GM12872 (cell line): ENCODE measurements at regions not wholly inside any gene's neighbourhood (a gene's known extent, or its start where the extent isn't known, plus 50 kb on each side); places are given as distances from the start of the nearest gene placed in this dataset.

Experiments used
- TF ChIP-seq, protein P1 (sequence below): IDR thresholded peaks from 3 replicates; pipeline ENCODE4 v1.5.1; 2011; ENCODE audit warnings: low read depth, mild to moderate bottlenecking, low read length, moderate library complexity; ENCODE audit not compliant: insufficient read depth

DNA sequence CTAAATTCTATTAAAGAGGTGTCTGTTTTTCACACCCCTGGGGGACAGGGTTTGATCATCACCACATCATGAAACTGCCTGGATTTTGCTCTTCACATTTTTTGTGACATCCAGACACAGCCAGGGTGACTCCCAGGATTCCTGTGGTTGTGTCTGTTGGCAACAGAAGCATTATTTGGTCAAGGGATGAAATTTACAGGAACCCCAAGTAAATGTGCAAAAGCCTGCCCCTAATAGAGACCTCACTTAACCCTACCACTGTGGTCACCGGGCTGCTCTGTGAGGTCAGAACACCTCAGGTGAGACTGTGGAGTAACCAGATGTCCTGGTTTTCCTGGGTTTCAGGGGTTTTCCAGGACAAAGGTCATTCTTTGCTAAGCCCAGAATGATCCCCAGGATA, 103.8 kb downstream of the DAD1 start:
- TF ChIP-seq, protein P1, sequence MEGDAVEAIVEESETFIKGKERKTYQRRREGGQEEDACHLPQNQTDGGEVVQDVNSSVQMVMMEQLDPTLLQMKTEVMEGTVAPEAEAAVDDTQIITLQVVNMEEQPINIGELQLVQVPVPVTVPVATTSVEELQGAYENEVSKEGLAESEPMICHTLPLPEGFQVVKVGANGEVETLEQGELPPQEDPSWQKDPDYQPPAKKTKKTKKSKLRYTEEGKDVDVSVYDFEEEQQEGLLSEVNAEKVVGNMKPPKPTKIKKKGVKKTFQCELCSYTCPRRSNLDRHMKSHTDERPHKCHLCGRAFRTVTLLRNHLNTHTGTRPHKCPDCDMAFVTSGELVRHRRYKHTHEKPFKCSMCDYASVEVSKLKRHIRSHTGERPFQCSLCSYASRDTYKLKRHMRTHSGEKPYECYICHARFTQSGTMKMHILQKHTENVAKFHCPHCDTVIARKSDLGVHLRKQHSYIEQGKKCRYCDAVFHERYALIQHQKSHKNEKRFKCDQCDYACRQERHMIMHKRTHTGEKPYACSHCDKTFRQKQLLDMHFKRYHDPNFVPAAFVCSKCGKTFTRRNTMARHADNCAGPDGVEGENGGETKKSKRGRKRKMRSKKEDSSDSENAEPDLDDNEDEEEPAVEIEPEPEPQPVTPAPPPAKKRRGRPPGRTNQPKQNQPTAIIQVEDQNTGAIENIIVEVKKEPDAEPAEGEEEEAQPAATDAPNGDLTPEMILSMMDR, result no peak

DNA sequence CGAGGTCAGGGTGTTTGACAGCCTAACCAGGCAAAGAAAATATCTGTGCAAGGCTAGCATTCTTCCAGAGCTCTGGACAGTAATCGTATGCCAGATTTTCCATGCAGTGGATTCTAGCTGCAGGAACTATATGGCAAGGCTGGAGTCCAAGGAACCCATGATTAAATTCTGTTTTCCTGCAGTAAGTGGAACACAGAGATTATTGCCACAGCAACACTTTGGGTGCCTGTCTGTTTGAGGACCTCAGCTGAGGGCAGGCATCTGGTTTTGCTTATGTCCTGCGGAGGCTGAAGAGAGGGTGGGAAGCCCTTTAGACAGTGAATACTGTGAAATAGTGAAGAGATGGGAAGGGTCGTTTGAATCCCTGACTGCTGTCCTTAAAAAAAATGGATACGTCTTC, 104.4 kb downstream of the DAD1 start:
- TF ChIP-seq, protein P1, result no peak

DNA sequence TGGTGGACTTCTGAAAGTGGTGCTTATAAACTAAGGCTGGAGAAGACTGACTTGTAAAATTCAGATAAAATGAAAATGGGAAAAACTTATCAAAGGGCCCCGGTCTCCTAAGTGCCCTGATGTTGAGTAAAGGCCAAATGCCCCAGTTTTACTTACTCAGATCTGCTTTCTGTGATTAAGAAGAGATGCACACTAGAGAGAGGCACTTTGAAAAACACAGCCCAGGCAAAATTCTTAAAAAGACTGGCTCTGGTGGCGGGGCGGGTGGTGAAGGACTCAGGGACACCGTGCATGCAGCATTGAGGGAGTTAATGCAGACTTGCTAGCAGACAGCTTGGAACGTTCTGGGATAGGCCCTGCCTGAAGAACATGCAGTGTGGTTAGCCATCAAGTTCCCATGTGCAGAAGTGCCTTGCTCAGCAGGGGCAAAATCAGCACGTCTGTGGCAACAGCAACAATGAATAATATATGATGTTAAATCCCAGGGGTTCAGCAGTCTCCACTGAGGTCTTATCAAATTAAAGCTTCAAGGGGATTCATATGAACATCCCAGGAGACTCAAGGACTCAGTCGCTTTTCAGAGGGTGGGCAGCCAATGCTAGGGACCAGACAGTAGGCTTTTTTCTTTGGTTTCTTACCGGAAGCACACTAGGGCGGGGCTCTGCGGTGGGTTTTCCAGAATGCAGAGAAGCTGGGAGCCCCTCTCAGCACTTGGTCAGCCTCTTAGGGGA, 105.0 kb downstream of the DAD1 start:
- TF ChIP-seq, protein P1, result no peak

DNA sequence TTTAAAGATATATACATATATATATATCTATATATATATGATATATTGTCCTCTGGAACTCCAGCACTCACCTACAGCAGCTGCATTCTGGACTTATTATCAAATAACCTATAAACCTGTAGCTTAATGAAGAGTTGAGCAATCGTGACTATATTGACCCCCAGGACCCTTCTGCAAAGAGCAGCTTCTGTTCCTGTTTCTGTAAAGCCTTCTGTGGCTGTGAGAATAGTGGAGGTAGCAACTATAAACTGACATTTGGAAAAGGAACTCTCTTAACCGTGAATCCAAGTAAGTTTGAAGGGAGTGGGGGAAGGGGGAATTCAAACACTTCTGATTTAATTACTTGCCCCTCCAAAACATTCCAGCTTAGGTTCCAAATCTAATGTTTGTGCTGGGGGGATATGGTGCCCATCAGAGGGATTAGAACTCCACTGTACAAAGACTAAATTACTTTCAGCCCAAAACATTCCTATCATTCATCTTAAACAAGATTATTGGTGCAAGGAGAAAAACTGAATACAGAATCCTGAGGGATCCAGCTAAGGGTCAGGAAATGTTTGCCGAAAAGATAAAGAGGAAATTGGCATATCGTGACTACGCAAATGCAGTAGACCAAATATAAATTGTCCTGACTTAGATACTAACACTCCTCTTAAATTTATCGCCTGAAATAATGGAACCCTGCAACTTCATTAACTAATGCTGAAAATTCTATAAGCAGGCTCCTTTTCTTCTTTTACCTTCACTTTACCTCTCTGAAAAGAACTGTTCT, 106.1 kb downstream of the DAD1 start:
- TF ChIP-seq, protein P1, result no peak

DNA sequence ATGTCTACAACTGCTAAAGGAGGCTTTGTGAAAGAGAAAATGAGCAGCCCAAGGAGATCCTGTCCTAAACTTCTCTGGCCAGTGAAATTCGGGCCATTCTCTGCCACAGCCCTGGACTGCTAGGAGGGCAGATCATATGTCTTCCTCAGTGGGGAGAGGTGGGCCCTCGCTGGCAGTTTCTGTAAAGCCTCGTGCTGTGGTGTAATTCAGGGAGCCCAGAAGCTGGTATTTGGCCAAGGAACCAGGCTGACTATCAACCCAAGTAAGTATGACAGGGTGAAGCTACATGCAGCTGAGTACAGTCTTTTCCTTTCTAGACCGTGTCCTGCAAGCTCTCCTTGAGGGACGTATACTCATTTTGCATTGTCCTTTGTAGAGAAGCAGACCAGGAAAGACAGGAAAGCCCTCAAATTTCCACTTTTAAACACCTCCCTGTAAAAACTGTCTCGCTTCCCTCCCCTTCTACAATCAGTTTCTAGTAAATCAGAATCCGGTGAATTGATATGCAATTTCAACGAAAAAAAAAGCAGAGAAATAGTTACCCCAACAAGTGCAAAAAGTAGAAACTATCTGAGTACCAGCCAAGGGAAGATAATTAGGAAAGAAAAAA, 106.8 kb downstream of the DAD1 start:
- TF ChIP-seq, protein P1, result no peak

DNA sequence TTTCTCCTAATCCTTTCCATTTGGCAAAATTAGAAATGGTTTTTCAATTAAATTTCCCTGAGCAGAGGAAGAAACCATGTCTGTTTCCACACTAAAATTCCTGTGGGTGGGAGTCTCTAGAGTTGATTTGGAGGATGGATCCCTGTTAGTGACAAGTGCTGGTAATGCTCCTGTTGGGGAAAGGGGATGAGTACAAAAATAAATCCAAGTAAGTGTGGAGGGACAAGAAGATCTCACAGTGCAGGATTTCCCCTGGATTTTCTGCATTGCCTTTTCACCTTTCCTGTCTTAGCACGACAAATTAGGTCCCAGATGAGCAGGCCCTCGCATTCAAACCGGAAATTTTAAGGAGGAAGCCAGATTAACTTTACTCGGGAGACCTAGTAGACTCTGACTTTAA, 107.5 kb downstream of the DAD1 start:
- TF ChIP-seq, protein P1, result no peak

DNA sequence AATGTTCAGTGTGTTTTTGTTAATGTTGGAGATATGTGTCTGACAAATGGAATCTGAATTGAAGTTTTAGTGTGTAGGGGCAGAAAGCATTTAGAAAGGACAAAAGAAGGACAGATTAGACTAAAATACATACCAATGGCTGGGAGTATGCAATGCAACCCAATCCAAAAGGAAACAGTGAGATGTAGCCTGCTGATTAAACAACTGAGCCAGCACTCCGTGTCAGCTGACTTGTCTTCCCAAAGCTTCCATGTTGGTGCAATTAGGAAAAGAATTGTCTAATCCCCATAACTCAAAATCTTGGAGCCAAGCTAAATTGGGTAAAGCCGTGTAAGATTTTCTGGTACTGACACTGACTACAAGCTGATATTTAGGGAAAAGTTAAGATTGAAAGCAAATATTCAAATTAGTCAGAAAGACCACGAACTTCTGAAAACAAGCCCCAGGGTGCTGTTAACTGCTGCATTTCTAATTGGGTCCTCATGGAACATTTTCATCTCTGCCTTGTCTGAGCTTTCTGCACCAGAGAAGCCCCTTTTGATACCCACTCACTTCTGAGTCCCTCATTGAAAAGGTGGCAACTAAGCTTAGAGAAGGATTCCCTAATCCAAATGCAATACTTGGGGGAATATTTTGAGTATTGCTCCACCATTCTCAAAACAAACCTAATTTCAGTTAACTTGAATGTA, 109.1 kb downstream of the DAD1 start:
- TF ChIP-seq, protein P1, result no peak
